NB4 (cell line): ENCODE measurements at regions not wholly inside any gene's neighbourhood (a gene's known extent, or its start where the extent isn't known, plus 50 kb on each side); places are given as distances from the start of the nearest gene placed in this dataset.

Experiments used
- POLR2A ChIP-seq: IDR thresholded peaks from 2 replicates; pipeline ENCODE4 v1.6.1; 2011; ENCODE audit warnings: mild to moderate bottlenecking; ENCODE audit not compliant: insufficient read length; ENCODE audit errors: extremely low read depth
- TF ChIP-seq, protein P1 (sequence below): IDR thresholded peaks from one replicate; pipeline ENCODE4 v1.5.1; 2012; ENCODE audit warnings: low read depth, low read length

DNA sequence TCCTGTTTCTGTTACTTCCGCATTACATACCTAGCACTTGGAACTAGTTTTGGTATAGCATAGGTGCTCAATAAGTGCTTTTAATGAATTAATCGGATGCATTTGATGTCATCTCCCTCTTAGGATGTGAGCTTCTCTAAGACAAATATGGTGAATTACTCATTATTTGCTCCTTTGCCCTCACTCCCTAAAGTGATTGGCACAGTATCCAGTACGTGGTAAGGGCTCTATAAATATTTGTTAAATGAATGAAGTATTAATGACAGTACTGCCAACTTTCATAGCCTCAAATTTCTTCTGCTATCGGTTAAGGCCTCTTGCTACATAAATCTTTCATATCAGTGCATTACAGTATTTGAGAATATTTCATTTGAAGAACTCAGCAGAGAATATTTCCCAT, 75.9 kb upstream of the ARID5B start:
- TF ChIP-seq, protein P1, sequence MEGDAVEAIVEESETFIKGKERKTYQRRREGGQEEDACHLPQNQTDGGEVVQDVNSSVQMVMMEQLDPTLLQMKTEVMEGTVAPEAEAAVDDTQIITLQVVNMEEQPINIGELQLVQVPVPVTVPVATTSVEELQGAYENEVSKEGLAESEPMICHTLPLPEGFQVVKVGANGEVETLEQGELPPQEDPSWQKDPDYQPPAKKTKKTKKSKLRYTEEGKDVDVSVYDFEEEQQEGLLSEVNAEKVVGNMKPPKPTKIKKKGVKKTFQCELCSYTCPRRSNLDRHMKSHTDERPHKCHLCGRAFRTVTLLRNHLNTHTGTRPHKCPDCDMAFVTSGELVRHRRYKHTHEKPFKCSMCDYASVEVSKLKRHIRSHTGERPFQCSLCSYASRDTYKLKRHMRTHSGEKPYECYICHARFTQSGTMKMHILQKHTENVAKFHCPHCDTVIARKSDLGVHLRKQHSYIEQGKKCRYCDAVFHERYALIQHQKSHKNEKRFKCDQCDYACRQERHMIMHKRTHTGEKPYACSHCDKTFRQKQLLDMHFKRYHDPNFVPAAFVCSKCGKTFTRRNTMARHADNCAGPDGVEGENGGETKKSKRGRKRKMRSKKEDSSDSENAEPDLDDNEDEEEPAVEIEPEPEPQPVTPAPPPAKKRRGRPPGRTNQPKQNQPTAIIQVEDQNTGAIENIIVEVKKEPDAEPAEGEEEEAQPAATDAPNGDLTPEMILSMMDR = no peak
- TF ChIP-seq POLR2A = no peak
